ENCODE measurements at regions not wholly inside any gene's neighbourhood (a gene's known extent, or its start where the extent isn't known, plus 50 kb on each side); places are given as distances from the start of the nearest gene placed in this dataset.

GRCh38 chr20:63102721-63103375 is 96.1 kb upstream of the BHLHE23 start:
- Histone ChIP-seq H3K4me1 (0 out of 3 replicates have a peak, but pooled peaks cover 9% of the 10 kb centered on the region), H3K9me3 (no peaks in the 10 kb centered on the region), H3K27ac (peak overlapping the region; percentile 45 to 85; a peak in 5 of 6 replicates), H3K4me3 (peak overlapping the region; percentile 51), H3K4me2 (peak overlapping the region; percentile 90)
- TF ChIP-seq ATOH8 (CRISPR knock-in tag; IDR thresholded peaks at IDR 0.05; ENCODE audit: low read depth) (no peak), USF2 (IDR thresholded peaks at IDR 0.05) (peak; percentile 70), MAX (IDR thresholded peaks at IDR 0.05) (peak; percentile 31; the same call in 1 of the 2 replicates), E2F6 (IDR thresholded peaks at IDR 0.05; ENCODE audit: borderline replicate concordance, low read depth) (0 out of 2 replicates have a peak, but pooled peaks have one; percentile 17), CTCF (IDR thresholded peaks at IDR 0.05) (no peak)
- CTCF ChIA-PET: interaction anchor here (0.6 to 1.2 kb wide), 2 partner anchors 12 to 26 kb away, joined by 3 read pairs; no protein-coding TSS in a partner anchor
- POLR2A ChIA-PET: no interaction called here
- peak in 1 of 2 experiments; percentile 54; a peak in 4 of 6 replicates for ATAC-seq
- peak; percentile 67 to 70 for DNase-seq (ENCODE audit: low read depth in 1 of 2, low spot score in 1 of 2)
- no peak for FAIRE-seq
- 12% methylated on average over 6 of the region's 55 CpGs for WGBS (ENCODE audit: missing lambda C conversion rate)

- WGBS (ENCODE audit: missing lambda C conversion rate): 4% methylated on average over 63 of the region's 100 CpGs
- peak; percentile 31 to 70; a peak in 4 of 6 replicates for ATAC-seq
- H3K27ac ChIP-seq: peak overlapping the region; percentile 45 to 85; a peak in 5 of 6 replicates
- ChIA-PET POLR2A (no interaction called here), CTCF (no interaction called here)
- H3K4me2 ChIP-seq: peak overlapping the region; percentile 90
- TF ChIP-seq CHD2 (IDR thresholded peaks at IDR 0.05; ENCODE audit: low read length, partially characterized antibody) (no peak), RNF2 (IDR thresholded peaks at IDR 0.05; ENCODE audit: borderline replicate concordance, low read depth) (peak; percentile 81; the same call in 1 of the 2 replicates), GATA3 (IDR thresholded peaks at IDR 0.05; ENCODE audit: borderline replicate concordance) (no peak), RCOR1 (IDR thresholded peaks at IDR 0.05; ENCODE audit: low read depth, low read length) (no peak), MAX (IDR thresholded peaks at IDR 0.05) (peak; percentile 79), E2F6 (IDR thresholded peaks at IDR 0.05; ENCODE audit: borderline replicate concordance, low read depth) (peak; percentile 85; the same call in 1 of the 2 replicates)
- no peaks in the 10 kb centered on the region for H3K9me3 ChIP-seq
- DNase-seq (ENCODE audit: low read depth in 1 of 2, low spot score in 1 of 2): peak in 1 of 2 experiments; percentile 61
- peak overlapping the region; percentile 51 for H3K4me3 ChIP-seq
- 0 out of 3 replicates have a peak, but pooled peaks cover 9% of the 10 kb centered on the region for H3K4me1 ChIP-seq
- FAIRE-seq: no peak
Observed at GRCh38 chr20:63101781-63102720, 95.3 kb upstream of the BHLHE23 start.
